Pancreas (tissue), 10 donors: ENCODE measurements at regions not wholly inside any gene's neighbourhood (a gene's known extent, or its start where the extent isn't known, plus 50 kb on each side); places are given as distances from the start of the nearest gene placed in this dataset.

Experiments used
- ATAC-seq, 4 donors: fragments of 200-7000 bp; cut with Tn5 transposase; one replicate each; pipeline versions ENCODE4 v1.8.0 to v1.9.1; 2020; ENCODE audit warnings: mild to moderate bottlenecking in 4 of 4, moderate library complexity in 4 of 4
- DNase-seq, 6 donors: peaks; one replicate each; pipeline ENCODE4 v3.0.0-alpha.2; 2020
- FAIRE-seq: peaks from 2 replicates; lab custom pipeline; 2012; peaks lifted over from hg19 to GRCh38; lab: Jason Lieb, UNC
- H3K27ac ChIP-seq, 4 donors: fragments of 200-600 bp; sonication (generic); 1 replicate in 3 of 4; 2 replicates in 1 of 4; pipeline versions ENCODE4 v1.5.0 to v1.8.0; 2020
- H3K27me3 ChIP-seq, 4 donors: fragments of 200-600 bp; one replicate each; pipeline ENCODE4 v1.8.0; 2021
- H3K36me3 ChIP-seq, 3 donors: fragments of 200-600 bp; sonication (generic) in 1 of 3; one replicate each; pipeline versions ENCODE4 v1.5.0 to v1.8.0; 2020 to 2021
- H3K4me1 ChIP-seq, 3 donors: fragments of 200-600 bp; one replicate each; pipeline ENCODE4 v1.8.0; 2021
- H3K4me3 ChIP-seq, 4 donors: fragments of 200-600 bp; sonication (generic) in 2 of 4; one replicate each; pipeline versions ENCODE4 v1.5.0 to v1.8.0; 2020 to 2021
- H3K9me3 ChIP-seq, 4 donors: fragments of 200-600 bp; one replicate each; pipeline ENCODE4 v1.8.0; 2021
- WGBS, 2 donors: extraction: QIAGEN DNeasy Blood & Tissue Kit; methylation state at CpG; one replicate each; pipeline ENCODE4 v1.1.7; 2013; 5-methylcytosine and 5-hydroxymethylcytosine counted together
- intact Hi-C, 3 donors: fragments of 100-400 bp; cut with DNase I; formaldehyde crosslinking; loops; one replicate each; pipeline versions ENCODE4 v1.11.1 to v1.14.2; 2022
- TF ChIP-seq, protein P1 (sequence below), 4 donors: fragments of 200-600 bp; sonication (generic) in 3 of 4; IDR thresholded peaks; one replicate each; pipeline versions ENCODE4 v1.5.0 to v1.8.0; 2021; ENCODE audit warnings: antibody characterized with exemption in 4 of 4
- donor health status: healthy with polysubstance abuse.
- donor health status: DM: no; HTN: no; CAD: no; lungs with moderate emphysema.
- donor health status: DM: no; HTN: no; CAD: no.
- donor health status: control.
- donor health status: control.
- donor health status: Bipolar disorder and iron deficiency.
- donor health status: DM: yes; HTN: yes; CAD: no.
- donor health status: DM: no; HTN: no; CAD: no.
- donor health status: DM: no; HTN: no; CAD: no.
- donor health status: DM: yes; HTN: yes; CAD: no.

DNA sequence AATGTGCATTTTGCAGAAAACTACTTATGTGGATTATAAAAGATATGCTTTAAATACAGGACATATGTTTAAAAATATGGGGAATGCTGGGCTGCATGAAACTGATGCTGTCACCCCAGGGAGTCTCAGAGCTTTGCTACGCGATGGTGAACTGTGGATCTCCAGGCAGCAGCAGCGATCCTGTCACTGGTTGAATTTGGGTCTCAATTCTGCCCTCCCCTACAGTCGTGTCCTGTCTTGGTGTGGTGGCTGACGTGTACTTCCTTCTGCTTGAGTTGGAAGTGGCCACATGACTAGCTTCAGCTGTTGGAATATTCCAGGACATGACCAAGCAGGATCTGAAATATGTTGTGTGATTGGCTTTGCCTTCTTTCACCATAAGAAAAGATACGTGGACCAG, 222.9 kb upstream of the AJAP1 start:
- Histone ChIP-seq H3K4me3 (no peak overlapping the region), H3K36me3 (no peaks in the 10 kb centered on the region), H3K4me1 (no peaks in the 10 kb centered on the region), H3K9me3 (no peaks in the 10 kb centered on the region), H3K27me3 (no peaks in the 10 kb centered on the region), H3K27ac (no peak overlapping the region)
- FAIRE-seq (no peak), ATAC-seq (no peak), DNase-seq (no peak)
- TF ChIP-seq, protein P1, sequence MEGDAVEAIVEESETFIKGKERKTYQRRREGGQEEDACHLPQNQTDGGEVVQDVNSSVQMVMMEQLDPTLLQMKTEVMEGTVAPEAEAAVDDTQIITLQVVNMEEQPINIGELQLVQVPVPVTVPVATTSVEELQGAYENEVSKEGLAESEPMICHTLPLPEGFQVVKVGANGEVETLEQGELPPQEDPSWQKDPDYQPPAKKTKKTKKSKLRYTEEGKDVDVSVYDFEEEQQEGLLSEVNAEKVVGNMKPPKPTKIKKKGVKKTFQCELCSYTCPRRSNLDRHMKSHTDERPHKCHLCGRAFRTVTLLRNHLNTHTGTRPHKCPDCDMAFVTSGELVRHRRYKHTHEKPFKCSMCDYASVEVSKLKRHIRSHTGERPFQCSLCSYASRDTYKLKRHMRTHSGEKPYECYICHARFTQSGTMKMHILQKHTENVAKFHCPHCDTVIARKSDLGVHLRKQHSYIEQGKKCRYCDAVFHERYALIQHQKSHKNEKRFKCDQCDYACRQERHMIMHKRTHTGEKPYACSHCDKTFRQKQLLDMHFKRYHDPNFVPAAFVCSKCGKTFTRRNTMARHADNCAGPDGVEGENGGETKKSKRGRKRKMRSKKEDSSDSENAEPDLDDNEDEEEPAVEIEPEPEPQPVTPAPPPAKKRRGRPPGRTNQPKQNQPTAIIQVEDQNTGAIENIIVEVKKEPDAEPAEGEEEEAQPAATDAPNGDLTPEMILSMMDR (IDR thresholded peaks at IDR 0.05), result no peak
- WGBS, 2 donors, result 60 to 73% methylated on average over 6 of the region's 6 CpGs
- intact Hi-C loops, result no loop called here

DNA sequence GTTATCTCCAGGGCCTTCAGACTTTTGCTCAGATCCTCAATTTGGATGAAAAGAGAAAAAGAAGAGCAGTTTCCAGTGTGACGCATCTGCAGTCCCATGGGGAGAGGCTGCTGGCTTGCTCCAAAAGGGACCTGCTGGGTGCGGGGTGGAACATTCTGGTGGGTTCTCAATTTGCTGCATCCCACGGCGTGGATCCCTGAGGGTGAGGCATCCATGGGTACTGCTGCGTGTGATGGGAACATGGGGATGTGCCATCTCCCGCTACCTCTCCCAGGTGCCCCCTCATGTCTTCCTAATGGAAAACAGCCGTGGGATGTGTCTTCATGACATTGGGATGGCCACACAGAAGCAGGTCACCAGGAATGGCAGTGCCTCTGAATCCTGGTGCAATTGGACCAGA, 221.3 kb upstream of the AJAP1 start:
- 71 to 88% methylated on average over 7 of the region's 7 CpGs for WGBS, 2 donors
- Histone ChIP-seq H3K27me3 (no peaks in the 10 kb centered on the region), H3K9me3 (no peaks in the 10 kb centered on the region), H3K36me3 (no peaks in the 10 kb centered on the region), H3K27ac (no peak overlapping the region), H3K4me1 (no peaks in the 10 kb centered on the region), H3K4me3 (no peak overlapping the region)
- intact Hi-C loops, result no loop called here
- FAIRE-seq, result no peak
- no peak for DNase-seq
- ATAC-seq, result no peak
- TF ChIP-seq, protein P1 (IDR thresholded peaks at IDR 0.05), result no peak

DNA sequence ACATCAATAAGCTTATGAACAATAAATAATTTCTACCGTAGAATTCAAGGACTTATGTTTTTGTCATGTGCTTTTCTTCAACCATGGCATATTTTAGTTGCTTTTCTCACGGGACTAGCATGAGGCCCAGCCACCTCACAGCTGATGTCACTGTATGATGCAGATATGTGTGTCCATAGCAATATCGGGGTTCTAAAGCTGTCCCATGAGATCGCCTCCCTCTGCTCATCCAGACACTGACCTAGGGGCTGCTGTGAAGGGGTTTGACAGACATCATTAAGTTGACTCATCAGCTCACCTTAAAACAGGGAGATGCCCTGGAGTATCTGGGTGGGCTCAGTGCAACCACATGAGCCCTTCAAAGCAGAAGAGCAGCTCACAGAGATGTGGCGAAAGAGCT, 210.3 kb upstream of the AJAP1 start:
- intact Hi-C loops, result no loop called here
- FAIRE-seq (no peak), ATAC-seq (no peak), DNase-seq (no peak)
- H3K4me3 ChIP-seq, result no peak overlapping the region
- no peaks in the 10 kb centered on the region for H3K27me3 ChIP-seq
- 40 to 68% methylated on average over 5 of the region's 5 CpGs for WGBS, 2 donors
- TF ChIP-seq, protein P1 (IDR thresholded peaks at IDR 0.05), result no peak
- no peaks in the 10 kb centered on the region for H3K4me1 ChIP-seq
- no peaks in the 10 kb centered on the region for H3K36me3 ChIP-seq
- no peaks in the 10 kb centered on the region for H3K9me3 ChIP-seq
- H3K27ac ChIP-seq, result no peak overlapping the region

DNA sequence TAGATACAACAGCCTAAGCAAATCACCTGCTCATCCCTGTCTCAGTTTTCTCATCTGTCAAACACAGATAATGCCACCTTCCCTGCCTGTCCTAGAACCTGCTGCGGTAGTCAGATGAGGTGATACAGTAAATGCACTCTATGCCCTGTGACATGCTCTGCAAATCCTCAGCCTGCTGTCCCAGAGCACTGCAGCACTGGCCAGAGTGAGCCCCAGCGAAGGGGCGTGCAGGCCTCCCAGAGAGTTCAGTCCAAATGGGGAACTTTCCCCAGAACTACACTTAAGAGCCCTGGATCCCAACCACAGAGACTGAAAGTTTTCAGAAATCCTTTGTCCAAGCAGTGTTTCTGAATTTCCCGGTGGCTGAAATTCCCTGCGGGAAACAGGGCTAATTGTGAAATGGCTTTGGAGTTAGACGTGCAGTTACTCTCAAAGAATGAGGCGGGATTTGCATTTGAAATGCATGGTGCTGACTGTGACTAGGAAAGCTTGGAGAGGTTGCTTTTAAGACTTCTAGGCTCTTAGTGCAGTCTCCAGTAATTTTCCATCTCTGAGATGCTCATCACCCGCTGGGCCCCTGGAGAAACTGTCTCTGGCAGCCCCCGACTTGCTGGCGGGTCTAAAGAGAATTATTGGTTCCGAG, 206.5 kb upstream of the AJAP1 start:
- 53 to 60% methylated on average over 11 of the region's 11 CpGs for whole genome bisulfite sequencing, 2 donors
- no peak for FAIRE-seq
- ATAC-seq, result no peak

DNA sequence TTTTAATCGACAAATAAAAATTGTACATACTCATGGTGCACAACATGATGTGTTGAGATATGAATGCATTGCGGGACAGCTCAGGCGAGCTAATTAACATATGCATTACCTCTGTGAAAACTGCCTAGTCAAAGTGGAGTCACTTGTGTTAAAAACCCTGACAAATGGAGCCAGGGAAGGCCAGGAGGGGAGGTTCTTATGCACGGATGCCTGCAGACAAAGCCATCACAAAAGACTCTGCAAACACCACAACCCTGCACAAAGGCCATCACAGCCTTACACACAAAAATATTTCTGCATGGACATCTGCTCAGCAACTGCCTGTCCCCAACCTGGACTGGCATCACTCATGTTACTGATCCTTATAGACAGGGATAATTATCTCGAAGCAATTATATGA, 204.4 kb upstream of the AJAP1 start:
- intact Hi-C loops, result no loop called here
- H3K4me1 ChIP-seq, result no peaks in the 10 kb centered on the region
- ATAC-seq (no peak), DNase-seq (no peak), FAIRE-seq (no peak)
- H3K27ac ChIP-seq, result no peak overlapping the region
- H3K9me3 ChIP-seq, result no peaks in the 10 kb centered on the region
- TF ChIP-seq, protein P1 (IDR thresholded peaks at IDR 0.05), result no peak
- no peaks in the 10 kb centered on the region for H3K36me3 ChIP-seq
- no peak overlapping the region for H3K4me3 ChIP-seq
- no peaks in the 10 kb centered on the region for H3K27me3 ChIP-seq
- 55 to 70% methylated on average over 5 of the region's 5 CpGs for WGBS, 2 donors

More for the DNA sequence above, 206.5 kb upstream of the AJAP1 start:
- intact Hi-C loops, result no loop called here
- Histone ChIP-seq H3K4me1 (no peaks in the 10 kb centered on the region), H3K27ac (no peak overlapping the region), H3K4me3 (no peak overlapping the region), H3K27me3 (no peaks in the 10 kb centered on the region), H3K36me3 (no peaks in the 10 kb centered on the region), H3K9me3 (no peaks in the 10 kb centered on the region)
- DNase-seq, result no peak
- TF ChIP-seq, protein P1 (IDR thresholded peaks at IDR 0.05), result no peak
